K562 (cell line): ENCODE measurements at regions not wholly inside any gene's neighbourhood (a gene's known extent, or its start where the extent isn't known, plus 50 kb on each side); places are given as distances from the start of the nearest gene placed in this dataset.
"Not testable (repeated sequence)": the region's sequence is repeated elsewhere in the genome, so short reads cannot be mapped to it uniquely, and the experiment has no call there.

Source experiments
- ATAC-seq: fragments of 200-7000 bp; cut with Tn5 transposase; 3 replicates; pipeline ENCODE4 v1.9.1; 2020; ENCODE audit warnings: moderate library complexity
- BruUV-seq: library from RNA; stranded (reverse); fragments of 400-500 nt; replicated peaks from 2 replicates; lab custom pipeline; 2021; lab: Mats Ljungman, UMichigan
- CTCF ChIA-PET: fragments of 300-600 bp; formaldehyde crosslinking; extraction: SDS; loops from one replicate; lab custom pipeline; 2021; ENCODE audit warnings: low intra/inter-chr PET ratio; lab: Yijun Ruan, JAX
- POLR2A ChIA-PET: fragments of 300-600, 350-650 bp; sonication (Branson Sonifier 250); formaldehyde crosslinking; extraction: SDS; loops from one replicate; lab custom pipeline; 2021; ENCODE audit warnings: antibody characterized with exemption, inconsistent platforms; lab: Yijun Ruan, JAX
- DNase-seq, 4 experiments: peaks; one replicate each; pipeline versions ENCODE4 v3.0.0 to v3.0.0-alpha.2; 2011 to 2018; ENCODE audit warnings: low spot score in 3 of 4, mixed read lengths in 3 of 4; ENCODE audit errors: extremely low read depth in 1 of 4
- FAIRE-seq: peaks from 2 replicates; lab custom pipeline; 2011; peaks lifted over from hg19 to GRCh38; lab: Jason Lieb, UNC
- H2AFZ ChIP-seq: 2 replicates; pipeline ENCODE4 v1.6.0; 2011; ENCODE audit warnings: low read depth, low read length, control low read depth, inconsistent platforms
- H3K27ac ChIP-seq: fragments of 200-600 bp; 3 replicates; pipeline ENCODE4 v1.8.0; 2011; ENCODE audit warnings: low read depth, mild to moderate bottlenecking, control low read depth, inconsistent platforms, low read length, moderate library complexity, mixed read lengths; ENCODE audit errors: extremely low read depth
- H3K27me3 ChIP-seq, 2 experiments: fragments of 300-600 bp in 1 of 2; 2 replicates in 1 of 2; 3 replicates in 1 of 2; pipeline versions ENCODE4 v1.6.0 to v1.8.0; 2011; ENCODE audit warnings: inconsistent platforms in 2 of 2, low read length in 2 of 2, mild to moderate bottlenecking in 1 of 2, mixed read lengths in 1 of 2, moderate library complexity in 1 of 2; ENCODE audit not compliant: control insufficient read depth in 2 of 2, insufficient read depth in 2 of 2
- H3K36me3 ChIP-seq: fragments of 300-600 bp; 3 replicates; pipeline ENCODE4 v1.8.0; 2011; ENCODE audit warnings: mild to moderate bottlenecking, low read length, inconsistent platforms; ENCODE audit not compliant: control insufficient read depth, insufficient read depth
- H3K4me1 ChIP-seq, 2 experiments: fragments of 200-600 bp in 1 of 2; replicated peaks in 1 of 2; 2 replicates in 1 of 2; 3 replicates in 1 of 2; pipeline versions ENCODE4 v1.5.1 to v1.8.0; 2011; ENCODE audit warnings: inconsistent platforms in 2 of 2, low read length in 2 of 2, mild to moderate bottlenecking in 1 of 2, mixed read lengths in 1 of 2, moderate library complexity in 1 of 2; ENCODE audit not compliant: control insufficient read depth in 2 of 2, insufficient read depth in 2 of 2
- H3K4me2 ChIP-seq: 2 replicates; pipeline ENCODE4 v1.6.1; 2011; ENCODE audit warnings: low read length, control low read depth, inconsistent platforms, mixed read lengths; ENCODE audit not compliant: insufficient read depth
- H3K4me3 ChIP-seq: fragments of 200-600 bp; sonication (generic), shearing (Covaris generic); 2 replicates; pipeline ENCODE4 v1.5.1; 2016; ENCODE audit warnings: control low read depth, inconsistent platforms
- H3K79me2 ChIP-seq: fragments of 200-600 bp; 3 replicates; pipeline ENCODE4 v1.8.0; 2011; ENCODE audit warnings: low read length, inconsistent platforms; ENCODE audit not compliant: control insufficient read depth, insufficient read depth
- H3K9ac ChIP-seq, 2 experiments: 2 replicates each; pipeline versions ENCODE4 v1.6.0 to v1.6.1; 2011; ENCODE audit warnings: low read depth in 2 of 2, low read length in 2 of 2, control low read depth in 1 of 2, inconsistent platforms in 1 of 2, mild to moderate bottlenecking in 1 of 2, mixed read lengths in 1 of 2; ENCODE audit not compliant: insufficient read depth in 1 of 2
- H3K9me1 ChIP-seq: one replicate; pipeline ENCODE4 v1.6.0; 2011; ENCODE audit warnings: inconsistent platforms, mild to moderate bottlenecking, low read length, moderate library complexity; ENCODE audit not compliant: control insufficient read depth, insufficient read depth
- H3K9me3 ChIP-seq: replicated peaks from 2 replicates; pipeline ENCODE4 v1.5.1; 2011; ENCODE audit warnings: low read depth, low read length, inconsistent platforms; ENCODE audit not compliant: control insufficient read depth, insufficient read depth
- H4K20me1 ChIP-seq: replicated peaks from 2 replicates; pipeline ENCODE4 v1.6.1; 2011; ENCODE audit warnings: low read length, inconsistent platforms, mixed read lengths; ENCODE audit not compliant: control insufficient read depth, insufficient read depth
- BCL6 ChIP-seq: fragments of 250-450 bp; sonication (Bioruptor Pico); IDR thresholded peaks from 2 replicates; pipeline ENCODE4 v1.4.0; 2020
- CXXC5 ChIP-seq: fragments of 250-450 bp; sonication (Bioruptor Pico); IDR thresholded peaks from 2 replicates; pipeline ENCODE4 v1.8.0; 2022; ENCODE audit warnings: inconsistent platforms, mild to moderate bottlenecking, moderate library complexity
- MLLT1 ChIP-seq, 2 experiments: fragments of 450-650 bp; IDR thresholded peaks; 2 replicates each; pipeline ENCODE4 v1.6.1; 2016
- MTF1 ChIP-seq: fragments of 250-450 bp; sonication (Bioruptor Pico); IDR thresholded peaks from 2 replicates; pipeline ENCODE4 v1.9.0; 2021; ENCODE audit warnings: moderate library complexity, mild to moderate bottlenecking, inconsistent platforms, borderline replicate concordance
- NBN ChIP-seq: fragments of 450-650 bp; IDR thresholded peaks from 2 replicates; pipeline ENCODE4 v1.6.1; 2016; ENCODE audit warnings: low read depth, mild to moderate bottlenecking
- PPARD ChIP-seq: fragments of 250-450 bp; sonication (Bioruptor Pico); IDR thresholded peaks from 2 replicates; pipeline ENCODE4 v1.8.0; 2022; ENCODE audit warnings: inconsistent platforms, mild to moderate bottlenecking, moderate library complexity
- SAFB2 ChIP-seq: fragments of 200-400 bp; formaldehyde crosslinking; IDR thresholded peaks from 2 replicates; pipeline ENCODE4 v1.6.1; 2018; ENCODE audit warnings: borderline replicate concordance, low read length, low read depth, moderate library complexity; ENCODE audit not compliant: severe bottlenecking
- ZNF146 ChIP-seq: IDR thresholded peaks from one replicate; pipeline ENCODE4 v1.6.1; 2018; ENCODE audit warnings: missing compliant biosample characterization; ENCODE audit not compliant: unreplicated experiment
- ZNF165 ChIP-seq: fragments of 250-450 bp; sonication (Bioruptor Pico); IDR thresholded peaks from 2 replicates; pipeline ENCODE4 v1.4.0; 2020; ENCODE audit warnings: borderline replicate concordance
- ZNF584 ChIP-seq: fragments of 200-800 bp; sonication (Bioruptor generic); IDR thresholded peaks from 2 replicates; pipeline ENCODE4 v1.6.1; 2016; ENCODE audit warnings: low read depth, mild to moderate bottlenecking, missing genetic modification characterization, missing compliant biosample characterization
- WGBS: fragments of 100-300 bp; shearing (Covaris generic); methylation state at CpG from one replicate; pipeline ENCODE4 v1.1.6; 2016; ENCODE audit warnings: low coverage, mixed read lengths; ENCODE audit not compliant: insufficient coverage; ENCODE audit errors: missing lambda C conversion rate; 5-methylcytosine and 5-hydroxymethylcytosine counted together
- in situ Hi-C: fragments of 300-500 bp; cut with MboI; formaldehyde crosslinking; loops from 4 replicates; pipeline ENCODE4 v1.15.0; 2018; ENCODE audit warnings: inconsistent platforms, mixed read lengths
- intact Hi-C: fragments of 100-400 bp; cut with micrococcal nuclease; formaldehyde crosslinking; loops from 2 replicates; pipeline ENCODE4 v1.14.2; 2022

GRCh38 chr9:75457474-75458011 is 369.2 kb downstream of the OSTF1 start:
- no TSS peak for BruUV-seq
- TF ChIP-seq PPARD (no peak), NBN (no peak), MLLT1 (IDR thresholded peaks at IDR 0.05) (no peak), CXXC5 (CRISPR knock-in tag) (no peak), SAFB2 (no peak), ZNF146 (CRISPR knock-in tag) (no peak), ZNF165 (CRISPR knock-in tag) (no peak), MTF1 (CRISPR knock-in tag) (no peak), BCL6 (CRISPR knock-in tag) (no peak), ZNF584 (CRISPR knock-in tag) (no peak)
- intact Hi-C loops (no loop called here), in situ Hi-C loops (no loop called here)
- H3K9me1 ChIP-seq, result no peaks in the 10 kb centered on the region
- FAIRE-seq, result no peak
- no peaks in the 10 kb centered on the region for H3K9me3 ChIP-seq
- no peaks in the 10 kb centered on the region for H3K79me2 ChIP-seq
- no peak overlapping the region for H2AFZ ChIP-seq
- DNase-seq, result no peak
- H3K4me3 ChIP-seq, result no peak overlapping the region
- ChIA-PET POLR2A (no interaction called here), CTCF (no interaction called here)
- no peak overlapping the region for H3K27ac ChIP-seq
- no peak overlapping the region for H3K9ac ChIP-seq
- no peaks in the 10 kb centered on the region for H4K20me1 ChIP-seq
- no peaks in the 10 kb centered on the region for H3K27me3 ChIP-seq
- WGBS, result 3% methylated on average over 6 of the region's 6 CpGs
- H3K4me2 ChIP-seq, result no peak overlapping the region
- ATAC-seq, result no peak
- H3K36me3 ChIP-seq, result no peaks in the 10 kb centered on the region
- H3K4me1 ChIP-seq, result no peaks in the 10 kb centered on the region

DNA sequence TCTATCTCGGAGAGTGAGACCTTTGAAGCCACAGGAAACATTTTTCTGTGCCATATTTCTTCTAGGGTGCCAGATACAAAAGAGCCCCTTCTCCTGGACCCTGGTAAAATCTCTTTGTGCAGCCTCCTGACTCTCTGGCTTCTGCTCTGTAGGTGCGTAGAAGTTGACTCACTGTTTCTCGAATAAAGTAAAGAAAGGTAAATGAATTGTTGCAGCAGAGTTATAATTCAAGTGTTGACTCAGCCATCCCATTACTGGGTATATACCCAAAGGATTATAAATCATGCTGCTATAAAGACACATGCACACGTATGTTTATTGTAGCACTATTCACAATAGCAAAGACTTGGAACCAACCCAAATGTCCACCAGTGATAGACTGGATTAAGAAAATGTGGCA is 371.0 kb downstream of the OSTF1 start:
- FAIRE-seq, H3K9me1 ChIP-seq, H4K20me1 ChIP-seq, CTCF ChIA-PET, H3K79me2 ChIP-seq, DNase-seq, H2AFZ ChIP-seq, ATAC-seq, H3K4me1 ChIP-seq, H3K27me3 ChIP-seq, H3K9ac ChIP-seq, POLR2A ChIA-PET, H3K36me3 ChIP-seq, intact Hi-C loops, H3K4me2 ChIP-seq, BruUV-seq, in situ Hi-C loops, H3K27ac ChIP-seq, H3K9me3 ChIP-seq, H3K4me3 ChIP-seq: not testable (repeated sequence)
- WGBS, result 0% methylated on average over 4 of the region's 4 CpGs
